ENCODE measurements at regions not wholly inside any gene's neighbourhood (a gene's known extent, or its start where the extent isn't known, plus 50 kb on each side); places are given as distances from the start of the nearest gene placed in this dataset.

- H3K27me3 ChIP-seq (ENCODE audit: control insufficient read depth in 1 of 2, insufficient read depth in 2 of 2, low read length in 2 of 2), result no peaks in the 10 kb centered on the region
- no peaks in the 10 kb centered on the region for H3K4me1 ChIP-seq (ENCODE audit: control insufficient read depth, insufficient read depth, low read length)
- H3K9me3 ChIP-seq (ENCODE audit: control insufficient read depth in 2 of 2, low read length in 2 of 2), result no peaks in the 10 kb centered on the region
- no peak overlapping the region for H3K4me3 ChIP-seq (ENCODE audit: low read length in 2 of 2)
- H3K36me3 ChIP-seq (ENCODE audit: control insufficient read depth in 2 of 2, insufficient read depth in 2 of 2, low read length in 2 of 2), result no peaks in the 10 kb centered on the region
- no peak overlapping the region for H3K9ac ChIP-seq (ENCODE audit: low read length in 2 of 2)
- no peak overlapping the region for H3K27ac ChIP-seq (ENCODE audit: low read length)
These were observed 741.1 kb upstream of the ID2 start for GRCh38 chr2:7940723-7941122.

DNA sequence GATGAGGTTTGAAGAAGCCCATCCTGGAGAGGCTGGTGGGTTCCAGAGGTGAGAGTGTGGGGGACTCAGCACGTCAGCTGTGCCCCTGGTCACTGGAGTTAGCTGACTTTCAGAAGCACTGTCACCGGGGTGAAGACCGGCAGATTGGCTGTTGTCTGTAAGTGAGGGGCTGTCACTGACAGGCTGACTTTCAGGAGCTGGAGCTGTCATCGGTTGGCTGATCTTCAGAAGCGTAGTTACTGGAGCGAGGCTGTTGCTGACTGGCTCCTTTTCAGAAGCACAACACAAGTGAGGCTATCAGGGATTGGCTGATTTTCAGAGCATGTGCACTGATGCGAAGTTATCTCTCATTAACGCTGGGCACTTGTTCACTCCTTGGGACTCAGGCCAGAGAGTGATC is 738.4 kb upstream of the ID2 start:
- Histone ChIP-seq H3K9me3 (ENCODE audit: control insufficient read depth in 2 of 2, low read length in 2 of 2) (no peaks in the 10 kb centered on the region), H3K27ac (ENCODE audit: low read length) (no peak overlapping the region), H3K27me3 (ENCODE audit: control insufficient read depth in 1 of 2, insufficient read depth in 2 of 2, low read length in 2 of 2) (no peaks in the 10 kb centered on the region), H3K9ac (ENCODE audit: low read length in 2 of 2) (no peak overlapping the region), H3K4me3 (ENCODE audit: low read length in 2 of 2) (no peak overlapping the region), H3K36me3 (ENCODE audit: control insufficient read depth in 2 of 2, insufficient read depth in 2 of 2, low read length in 2 of 2) (no peaks in the 10 kb centered on the region), H3K4me1 (ENCODE audit: control insufficient read depth, insufficient read depth, low read length) (no peaks in the 10 kb centered on the region)

DNA sequence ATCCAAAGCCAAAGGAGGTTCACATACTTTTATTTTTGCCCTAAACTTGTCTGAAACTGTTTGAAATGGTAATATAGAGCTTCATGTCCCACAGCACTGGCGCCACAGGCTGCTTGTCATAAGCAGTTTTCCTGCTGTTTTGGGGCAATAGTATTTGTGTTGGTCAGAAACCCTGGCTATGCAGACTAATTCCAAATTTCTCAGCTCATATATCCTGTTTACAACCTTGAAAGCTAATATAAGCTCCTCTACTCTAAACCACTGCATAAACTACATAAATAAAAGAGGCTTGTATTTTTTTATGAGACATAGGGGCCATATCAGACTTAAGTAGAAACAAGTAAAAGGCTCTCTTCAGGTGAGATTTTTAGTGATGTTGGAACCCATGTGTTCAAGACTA is 736.8 kb upstream of the ID2 start:
- Histone ChIP-seq H3K9ac (ENCODE audit: low read length in 2 of 2) (no peak overlapping the region), H3K27ac (ENCODE audit: low read length) (no peak overlapping the region), H3K4me1 (ENCODE audit: control insufficient read depth, insufficient read depth, low read length) (no peaks in the 10 kb centered on the region), H3K36me3 (ENCODE audit: control insufficient read depth in 2 of 2, insufficient read depth in 2 of 2, low read length in 2 of 2) (no peaks in the 10 kb centered on the region), H3K27me3 (ENCODE audit: control insufficient read depth in 1 of 2, insufficient read depth in 2 of 2, low read length in 2 of 2) (no peaks in the 10 kb centered on the region), H3K4me3 (ENCODE audit: low read length in 2 of 2) (no peak overlapping the region), H3K9me3 (ENCODE audit: control insufficient read depth in 2 of 2, low read length in 2 of 2) (no peaks in the 10 kb centered on the region)

DNA sequence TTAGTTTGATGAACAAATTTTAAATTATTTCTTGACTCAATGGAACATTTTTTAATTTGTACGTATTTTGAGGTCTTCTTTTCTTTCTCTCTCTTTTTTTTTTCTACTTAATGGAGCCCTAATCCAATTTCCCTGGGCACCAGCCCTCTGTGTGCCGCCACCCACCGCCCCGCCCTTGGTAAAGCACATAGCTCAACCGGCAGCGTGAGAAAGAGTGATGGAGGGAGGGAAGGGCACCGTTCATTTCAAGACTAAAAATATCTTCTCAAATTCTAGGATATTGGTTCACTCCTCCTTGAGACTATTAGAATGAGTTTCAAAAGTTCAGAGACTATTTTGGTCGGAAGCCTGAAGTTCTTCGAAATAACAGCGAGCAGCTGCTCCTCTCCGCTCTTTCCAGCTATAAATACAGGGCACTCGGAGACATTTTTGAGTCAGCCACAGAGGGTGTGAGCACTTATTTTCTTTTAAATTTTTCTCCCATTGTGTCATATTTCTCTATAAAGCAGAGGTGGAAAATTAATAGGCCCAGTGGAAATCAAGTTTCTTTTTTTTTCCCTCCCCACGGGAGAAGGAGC is 731.7 kb upstream of the ID2 start:
- Histone ChIP-seq H3K4me3 (ENCODE audit: low read length in 2 of 2) (no peak overlapping the region), H3K9ac (ENCODE audit: low read length in 2 of 2) (no peak overlapping the region), H3K36me3 (ENCODE audit: control insufficient read depth in 2 of 2, insufficient read depth in 2 of 2, low read length in 2 of 2) (no peaks in the 10 kb centered on the region), H3K27ac (ENCODE audit: low read length) (no peak overlapping the region), H3K9me3 (ENCODE audit: control insufficient read depth in 2 of 2, low read length in 2 of 2) (no peaks in the 10 kb centered on the region), H3K27me3 (ENCODE audit: control insufficient read depth in 1 of 2, insufficient read depth in 2 of 2, low read length in 2 of 2) (peaks cover 0 to 3% of the 10 kb centered on the region in 2 donors), H3K4me1 (ENCODE audit: control insufficient read depth, insufficient read depth, low read length) (no peaks in the 10 kb centered on the region)

- Histone ChIP-seq H3K4me3 (ENCODE audit: low read length in 2 of 2) (no peak overlapping the region), H3K27me3 (ENCODE audit: control insufficient read depth in 1 of 2, insufficient read depth in 2 of 2, low read length in 2 of 2) (peaks cover 0 to 3% of the 10 kb centered on the region in 2 donors), H3K27ac (ENCODE audit: low read length) (no peak overlapping the region), H3K9ac (ENCODE audit: low read length in 2 of 2) (no peak overlapping the region), H3K36me3 (ENCODE audit: control insufficient read depth in 2 of 2, insufficient read depth in 2 of 2, low read length in 2 of 2) (no peaks in the 10 kb centered on the region), H3K9me3 (ENCODE audit: control insufficient read depth in 2 of 2, low read length in 2 of 2) (no peaks in the 10 kb centered on the region), H3K4me1 (ENCODE audit: control insufficient read depth, insufficient read depth, low read length) (no peaks in the 10 kb centered on the region)
These were observed 730.9 kb upstream of the ID2 start for GRCh38 chr2:7951001-7951400.

GRCh38 chr2:7951490-7951889 is 730.4 kb upstream of the ID2 start:
- H3K9ac ChIP-seq (ENCODE audit: low read length in 2 of 2), result no peak overlapping the region
- H3K4me3 ChIP-seq (ENCODE audit: low read length in 2 of 2), result no peak overlapping the region
- peaks cover 0 to 3% of the 10 kb centered on the region in 2 donors for H3K27me3 ChIP-seq (ENCODE audit: control insufficient read depth in 1 of 2, insufficient read depth in 2 of 2, low read length in 2 of 2)
- no peaks in the 10 kb centered on the region for H3K4me1 ChIP-seq (ENCODE audit: control insufficient read depth, insufficient read depth, low read length)
- H3K36me3 ChIP-seq (ENCODE audit: control insufficient read depth in 2 of 2, insufficient read depth in 2 of 2, low read length in 2 of 2), result no peaks in the 10 kb centered on the region
- H3K9me3 ChIP-seq (ENCODE audit: control insufficient read depth in 2 of 2, low read length in 2 of 2), result no peaks in the 10 kb centered on the region
- no peak overlapping the region for H3K27ac ChIP-seq (ENCODE audit: low read length)

DNA sequence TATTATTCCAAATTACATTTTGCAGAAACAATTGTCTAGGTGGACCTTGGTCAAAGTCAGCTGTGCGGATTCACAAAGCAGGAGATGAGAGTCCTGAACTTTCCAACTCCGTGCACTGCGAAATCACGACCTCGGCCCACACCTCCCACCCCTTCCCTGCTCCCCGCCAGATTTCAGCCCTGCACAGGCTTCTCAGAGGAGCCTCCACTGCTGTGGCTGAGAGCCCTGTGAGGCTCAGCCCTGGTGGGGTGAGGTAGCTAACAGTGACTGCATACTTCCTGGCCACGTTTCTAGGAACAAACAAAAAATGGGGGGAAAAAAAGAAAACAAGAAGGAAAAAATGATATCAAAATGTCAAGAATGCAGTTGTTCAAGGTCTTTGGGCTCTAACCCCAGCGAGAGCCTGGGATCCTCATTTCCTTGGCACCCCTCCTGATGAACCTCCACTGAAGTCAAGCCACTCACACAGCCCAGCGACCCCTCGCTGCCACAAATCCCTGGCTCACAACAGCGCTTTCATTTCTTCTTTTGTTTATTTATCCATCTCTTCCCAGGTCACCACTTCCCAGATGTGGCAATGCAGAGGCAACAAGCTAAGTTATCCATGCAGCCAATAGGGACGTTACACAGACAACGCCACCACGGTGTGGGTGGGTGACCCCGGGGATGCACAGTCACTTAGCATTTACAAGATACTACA is 729.7 kb upstream of the ID2 start:
- H3K4me1 ChIP-seq (ENCODE audit: control insufficient read depth, insufficient read depth, low read length), result no peaks in the 10 kb centered on the region
- H3K9ac ChIP-seq (ENCODE audit: low read length in 2 of 2), result no peak overlapping the region
- H3K27me3 ChIP-seq (ENCODE audit: control insufficient read depth in 1 of 2, insufficient read depth in 2 of 2, low read length in 2 of 2), result peaks cover 0 to 3% of the 10 kb centered on the region in 2 donors
- no peaks in the 10 kb centered on the region for H3K9me3 ChIP-seq (ENCODE audit: control insufficient read depth in 2 of 2, low read length in 2 of 2)
- no peak overlapping the region for H3K4me3 ChIP-seq (ENCODE audit: low read length in 2 of 2)
- no peak overlapping the region for H3K27ac ChIP-seq (ENCODE audit: low read length)
- H3K36me3 ChIP-seq (ENCODE audit: control insufficient read depth in 2 of 2, insufficient read depth in 2 of 2, low read length in 2 of 2), result no peaks in the 10 kb centered on the region

DNA sequence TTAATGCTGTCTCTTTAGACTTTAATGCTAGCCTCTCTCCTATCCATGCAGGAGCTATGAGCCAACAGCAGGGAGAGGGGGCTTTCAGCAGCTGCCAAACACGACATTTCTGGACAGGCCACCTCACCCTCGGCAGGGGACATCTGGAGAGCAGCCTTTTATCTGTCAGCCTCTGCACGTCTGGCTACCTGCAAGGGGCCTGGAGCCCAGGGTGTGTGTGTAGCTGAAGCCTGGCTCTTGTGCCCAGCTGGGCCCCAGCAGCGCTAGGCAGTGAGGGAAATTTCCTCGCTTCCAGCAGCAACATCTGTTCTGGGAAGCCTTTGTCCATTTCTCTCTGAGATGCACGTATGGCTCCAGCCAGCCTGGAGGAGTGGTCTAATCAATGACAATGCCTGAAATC is 728.7 kb upstream of the ID2 start:
- H3K27me3 ChIP-seq (ENCODE audit: control insufficient read depth in 1 of 2, insufficient read depth in 2 of 2, low read length in 2 of 2), result peaks cover 0 to 3% of the 10 kb centered on the region in 2 donors
- H3K4me1 ChIP-seq (ENCODE audit: control insufficient read depth, insufficient read depth, low read length), result no peaks in the 10 kb centered on the region
- no peaks in the 10 kb centered on the region for H3K36me3 ChIP-seq (ENCODE audit: control insufficient read depth in 2 of 2, insufficient read depth in 2 of 2, low read length in 2 of 2)
- no peaks in the 10 kb centered on the region for H3K9me3 ChIP-seq (ENCODE audit: control insufficient read depth in 2 of 2, low read length in 2 of 2)
- no peak overlapping the region for H3K9ac ChIP-seq (ENCODE audit: low read length in 2 of 2)
- H3K4me3 ChIP-seq (ENCODE audit: low read length in 2 of 2), result no peak overlapping the region
- no peak overlapping the region for H3K27ac ChIP-seq (ENCODE audit: low read length)

DNA sequence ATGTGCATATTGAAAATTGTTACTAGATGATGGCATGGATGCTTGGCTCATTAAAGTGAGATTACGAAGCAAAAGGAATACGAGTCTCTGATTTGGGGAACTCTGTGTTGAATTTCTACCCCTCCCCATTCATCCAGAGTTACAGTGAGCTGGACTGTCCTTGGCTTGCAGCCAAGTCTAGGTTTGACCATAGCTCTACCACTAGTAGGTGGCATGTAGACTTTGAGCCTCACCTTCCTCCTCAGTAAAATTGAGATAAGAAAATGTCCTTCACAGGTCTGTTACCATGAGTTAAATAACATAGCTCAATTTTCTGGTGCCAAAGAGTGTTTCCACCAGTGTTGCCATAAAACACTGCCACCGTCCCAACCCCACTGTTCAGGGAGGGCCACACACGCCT is 727.6 kb upstream of the ID2 start:
- no peak overlapping the region for H3K9ac ChIP-seq (ENCODE audit: low read length in 2 of 2)
- no peak overlapping the region for H3K4me3 ChIP-seq (ENCODE audit: low read length in 2 of 2)
- no peaks in the 10 kb centered on the region for H3K4me1 ChIP-seq (ENCODE audit: control insufficient read depth, insufficient read depth, low read length)
- peaks cover 0 to 3% of the 10 kb centered on the region in 2 donors for H3K27me3 ChIP-seq (ENCODE audit: control insufficient read depth in 1 of 2, insufficient read depth in 2 of 2, low read length in 2 of 2)
- H3K36me3 ChIP-seq (ENCODE audit: control insufficient read depth in 2 of 2, insufficient read depth in 2 of 2, low read length in 2 of 2), result no peaks in the 10 kb centered on the region
- no peaks in the 10 kb centered on the region for H3K9me3 ChIP-seq (ENCODE audit: control insufficient read depth in 2 of 2, low read length in 2 of 2)
- no peak overlapping the region for H3K27ac ChIP-seq (ENCODE audit: low read length)

DNA sequence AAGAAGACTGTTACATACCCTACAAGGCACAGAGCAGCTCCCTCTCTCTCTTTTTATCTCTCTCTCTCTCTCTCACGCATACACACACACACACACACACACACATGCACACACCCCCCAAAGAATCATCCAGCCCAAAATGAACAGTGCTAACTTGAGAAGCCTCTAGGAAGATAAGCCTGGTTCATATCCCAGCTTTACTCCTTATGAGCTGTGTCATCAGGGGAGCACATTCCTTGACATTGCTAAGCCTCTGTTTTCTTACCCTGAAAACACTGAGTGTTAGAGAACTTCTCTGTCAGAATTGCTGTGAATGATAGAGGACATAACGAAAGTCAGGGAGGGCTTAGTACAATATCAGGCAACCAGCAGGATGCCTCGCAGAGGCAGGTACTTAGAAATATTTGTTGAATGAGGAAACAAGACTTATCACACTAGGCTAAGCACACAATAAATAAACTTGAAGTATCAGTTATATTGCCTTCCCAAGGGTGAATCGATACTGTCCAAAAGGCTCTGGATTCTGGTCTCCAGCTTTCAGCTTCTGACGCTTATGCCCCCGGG is 725.6 kb upstream of the ID2 start:
- Histone ChIP-seq H3K9ac (ENCODE audit: low read length in 2 of 2) (no peak overlapping the region), H3K27ac (ENCODE audit: low read length) (no peak overlapping the region), H3K9me3 (ENCODE audit: control insufficient read depth in 2 of 2, low read length in 2 of 2) (no peaks in the 10 kb centered on the region), H3K4me3 (ENCODE audit: low read length in 2 of 2) (no peak overlapping the region), H3K4me1 (ENCODE audit: control insufficient read depth, insufficient read depth, low read length) (no peaks in the 10 kb centered on the region), H3K36me3 (ENCODE audit: control insufficient read depth in 2 of 2, insufficient read depth in 2 of 2, low read length in 2 of 2) (no peaks in the 10 kb centered on the region), H3K27me3 (ENCODE audit: control insufficient read depth in 1 of 2, insufficient read depth in 2 of 2, low read length in 2 of 2) (peaks cover 0 to 3% of the 10 kb centered on the region in 2 donors)

- Histone ChIP-seq H3K27ac (ENCODE audit: low read length) (no peak overlapping the region), H3K36me3 (ENCODE audit: control insufficient read depth in 2 of 2, insufficient read depth in 2 of 2, low read length in 2 of 2) (no peaks in the 10 kb centered on the region), H3K4me3 (ENCODE audit: low read length in 2 of 2) (no peak overlapping the region), H3K4me1 (ENCODE audit: control insufficient read depth, insufficient read depth, low read length) (no peaks in the 10 kb centered on the region), H3K9ac (ENCODE audit: low read length in 2 of 2) (no peak overlapping the region), H3K9me3 (ENCODE audit: control insufficient read depth in 2 of 2, low read length in 2 of 2) (no peaks in the 10 kb centered on the region), H3K27me3 (ENCODE audit: control insufficient read depth in 1 of 2, insufficient read depth in 2 of 2, low read length in 2 of 2) (no peaks in the 10 kb centered on the region)
These were observed 720.3 kb upstream of the ID2 start for GRCh38 chr2:7961550-7961949.

Data from stomach smooth muscle (tissue), 2 donors.